ENCODE measurements at regions not wholly inside any gene's neighbourhood (a gene's known extent, or its start where the extent isn't known, plus 50 kb on each side); places are given as distances from the start of the nearest gene placed in this dataset.
"Not testable (repeated sequence)": the region's sequence is repeated elsewhere in the genome, so short reads cannot be mapped to it uniquely, and the experiment has no call there.

- Histone ChIP-seq H3K36me3 (no peaks in the 10 kb centered on the region), H3K4me3 (no peak overlapping the region), H3K27me3 (no peaks in the 10 kb centered on the region), H3K9me3 (peaks cover 0 to 5% (median 0%) of the 10 kb centered on the region in 4 donors), H3K4me1 (no peaks in the 10 kb centered on the region), H3K27ac (no peak overlapping the region)
- no peak for TF ChIP-seq EP300 (IDR thresholded peaks at IDR 0.05)
- TF ChIP-seq POLR2A (IDR thresholded peaks at IDR 0.05) = no peak
- TF ChIP-seq CTCF (IDR thresholded peaks at IDR 0.05) = no peak
- no peak for DNase-seq (ENCODE audit: low spot score in 2 of 2)
These were observed 438.0 kb upstream of the IMPG1 start for GRCh38 chr6:76510489-76510888.

- WGBS, 2 donors = 68 to 73% methylated on average over 2 of the region's 2 CpGs
- H3K36me3 ChIP-seq = no peaks in the 10 kb centered on the region
- no peak overlapping the region for H3K27ac ChIP-seq
- H3K27me3 ChIP-seq = no peaks in the 10 kb centered on the region
- no peak overlapping the region for H3K4me3 ChIP-seq
- DNase-seq (ENCODE audit: low spot score in 2 of 2) = no peak
- peaks cover 0 to 5% (median 0%) of the 10 kb centered on the region in 4 donors for H3K9me3 ChIP-seq
- no peak for TF ChIP-seq EP300 (IDR thresholded peaks at IDR 0.05)
- no peak for TF ChIP-seq CTCF (IDR thresholded peaks at IDR 0.05)
- TF ChIP-seq POLR2A (IDR thresholded peaks at IDR 0.05) = no peak
- H3K4me1 ChIP-seq = no peaks in the 10 kb centered on the region
These were observed 436.9 kb upstream of the IMPG1 start for GRCh38 chr6:76509397-76509796.

GRCh38 chr6:76506808-76507207 is 434.3 kb upstream of the IMPG1 start:
- TF ChIP-seq CTCF (IDR thresholded peaks at IDR 0.05) = no peak
- no peak for TF ChIP-seq POLR2A (IDR thresholded peaks at IDR 0.05)
- TF ChIP-seq EP300 (IDR thresholded peaks at IDR 0.05) = no peak
- Histone ChIP-seq H3K4me1 (no peaks in the 10 kb centered on the region), H3K36me3 (no peaks in the 10 kb centered on the region), H3K27me3 (no peaks in the 10 kb centered on the region), H3K27ac (no peak overlapping the region), H3K9me3 (no peaks in the 10 kb centered on the region), H3K4me3 (no peak overlapping the region)
- 72 to 87% methylated on average over 1 of the region's 1 CpG for whole genome bisulfite sequencing, 2 donors
- DNase-seq (ENCODE audit: low spot score in 2 of 2) = no peak

GRCh38 chr6:76495909-76496308 is 423.4 kb upstream of the IMPG1 start:
- H3K4me3 ChIP-seq = no peak overlapping the region
- no peaks in the 10 kb centered on the region for H3K4me1 ChIP-seq
- TF ChIP-seq POLR2A (IDR thresholded peaks at IDR 0.05) (no peak), CTCF (IDR thresholded peaks at IDR 0.05) (no peak), EP300 (IDR thresholded peaks at IDR 0.05) (no peak)
- no peaks in the 10 kb centered on the region for H3K36me3 ChIP-seq
- H3K27ac ChIP-seq = no peak overlapping the region
- peaks cover 0 to 14% (median 0%) of the 10 kb centered on the region in 4 donors for H3K9me3 ChIP-seq
- WGBS, 2 donors = 90 to 92% methylated on average over 2 of the region's 2 CpGs
- DNase-seq (ENCODE audit: low spot score in 2 of 2) = no peak
- no peaks in the 10 kb centered on the region for H3K27me3 ChIP-seq

- H3K36me3 ChIP-seq; H3K4me3 ChIP-seq; DNase-seq (ENCODE audit: low spot score in 2 of 2); H3K27me3 ChIP-seq; H3K27ac ChIP-seq; H3K4me1 ChIP-seq: not testable (repeated sequence)
- H3K9me3 ChIP-seq = peaks cover 0 to 14% (median 0%) of the 10 kb centered on the region in 4 donors
- WGBS, 2 donors = 59 to 60% methylated on average over 3 of the region's 3 CpGs
These were observed 418.9 kb upstream of the IMPG1 start for GRCh38 chr6:76491376-76491775.

- peaks cover 0 to 9% (median 0%) of the 10 kb centered on the region in 4 donors for H3K9me3 ChIP-seq
These were observed 418.0 kb upstream of the IMPG1 start for GRCh38 chr6:76490456-76490855.

More at GRCh38 chr6:76490456-76490855, 418.0 kb upstream of the IMPG1 start:
- Histone ChIP-seq H3K27me3 (no peaks in the 10 kb centered on the region), H3K27ac (no peak overlapping the region), H3K4me1 (no peaks in the 10 kb centered on the region), H3K4me3 (no peak overlapping the region), H3K36me3 (no peaks in the 10 kb centered on the region)
- TF ChIP-seq EP300 (IDR thresholded peaks at IDR 0.05) (no peak), CTCF (IDR thresholded peaks at IDR 0.05) (no peak), POLR2A (IDR thresholded peaks at IDR 0.05) (no peak)
- no peak for DNase-seq (ENCODE audit: low spot score in 2 of 2)
